Prostate gland (tissue), 2 donors: ENCODE measurements at regions not wholly inside any gene's neighbourhood (a gene's known extent, or its start where the extent isn't known, plus 50 kb on each side); places are given as distances from the start of the nearest gene placed in this dataset.

Source experiments
- DNase-seq: peaks from one replicate; pipeline ENCODE4 v3.0.0-alpha.2; 2019; ENCODE audit warnings: low spot score
- H3K27ac ChIP-seq, 2 donors: fragments of 200-600 bp; sonication (generic); 2 replicates each; pipeline ENCODE4 v1.5.1; 2017 to 2019
- H3K27me3 ChIP-seq: fragments of 200-600 bp; sonication (generic); replicated peaks from 2 replicates; pipeline ENCODE4 v1.5.1; 2019; ENCODE audit not compliant: insufficient read depth
- H3K36me3 ChIP-seq, 2 donors: fragments of 200-600 bp; sonication (generic); 1 replicate in 1 of 2; 2 replicates in 1 of 2; pipeline versions ENCODE4 v1.5.1 to v1.8.1; 2017 to 2019
- H3K4me1 ChIP-seq: fragments of 200-600 bp; sonication (generic); replicated peaks from 2 replicates; pipeline ENCODE4 v1.5.1; 2019
- H3K4me3 ChIP-seq, 2 donors: fragments of 200-600 bp; sonication (generic); 2 replicates each; pipeline ENCODE4 v1.5.1; 2017 to 2019
- H3K9me3 ChIP-seq: fragments of 200-600 bp; sonication (generic); 2 replicates; pipeline ENCODE4 v1.5.1; 2017
- CTCF ChIP-seq, 4 experiments: fragments of 200-600 bp in 2 of 4; fragments of 450-650 bp in 2 of 4; sonication (generic) in 2 of 4; IDR thresholded peaks; 1 replicate in 3 of 4; 2 replicates in 1 of 4; pipeline ENCODE4 v1.5.1; 2016 to 2019; ENCODE audit warnings: antibody characterized with exemption in 4 of 4, mild to moderate bottlenecking in 2 of 4, moderate library complexity in 2 of 4
- POLR2A ChIP-seq: fragments of 450-650 bp; IDR thresholded peaks from one replicate; pipeline ENCODE4 v1.6.1; 2016; ENCODE audit warnings: antibody characterized with exemption, mild to moderate bottlenecking
- POLR2AphosphoS5 ChIP-seq: sonication (generic); formaldehyde crosslinking; IDR thresholded peaks from one replicate; pipeline ENCODE4 v1.6.1; 2017; ENCODE audit warnings: antibody characterized with exemption
- WGBS: methylation state at CpG from one replicate; pipeline ENCODE4 v1.1.5; 2018; 5-methylcytosine and 5-hydroxymethylcytosine counted together
- intact Hi-C: fragments of 100-400 bp; cut with DNase I; formaldehyde crosslinking; loops from one replicate; pipeline ENCODE4 v1.14.2; 2022

GRCh38 chrX:94758130-94758529, 1084.1 kb downstream of the FAM133A start:
- intact Hi-C loops: no loop called here
- WGBS: 58% methylated on average over 1 of the region's 1 CpG
- H3K27me3 ChIP-seq: no peaks in the 10 kb centered on the region
- no peaks in the 10 kb centered on the region for H3K36me3 ChIP-seq
- no peaks in the 10 kb centered on the region for H3K9me3 ChIP-seq
- H3K27ac ChIP-seq: no peak overlapping the region
- no peaks in the 10 kb centered on the region for H3K4me1 ChIP-seq
- DNase-seq: no peak
- no peak overlapping the region for H3K4me3 ChIP-seq
- TF ChIP-seq POLR2A: no peak
- TF ChIP-seq POLR2AphosphoS5: no peak
- TF ChIP-seq CTCF (IDR thresholded peaks at IDR 0.05): no peak

GRCh38 chrX:94775640-94776039, 1101.6 kb downstream of the FAM133A start:
- no peak overlapping the region for H3K27ac ChIP-seq
- H3K9me3 ChIP-seq: no peaks in the 10 kb centered on the region
- no peaks in the 10 kb centered on the region for H3K4me1 ChIP-seq
- H3K27me3 ChIP-seq: no peaks in the 10 kb centered on the region
- H3K36me3 ChIP-seq: no peaks in the 10 kb centered on the region
- no peak overlapping the region for H3K4me3 ChIP-seq
- no peak for TF ChIP-seq POLR2AphosphoS5
- no peak for TF ChIP-seq CTCF (IDR thresholded peaks at IDR 0.05)
- no peak for TF ChIP-seq POLR2A
- WGBS: 98% methylated on average over 2 of the region's 2 CpGs
- intact Hi-C loops: no loop called here
- DNase-seq: no peak

GRCh38 chrX:94813541-94813940, 1139.5 kb downstream of the FAM133A start:
- Histone ChIP-seq H3K4me1 (no peaks in the 10 kb centered on the region), H3K9me3 (no peaks in the 10 kb centered on the region), H3K4me3 (no peak overlapping the region), H3K27me3 (no peaks in the 10 kb centered on the region), H3K36me3 (no peaks in the 10 kb centered on the region), H3K27ac (no peak overlapping the region)
- DNase-seq: no peak
- intact Hi-C loops: no loop called here
- no peak for TF ChIP-seq POLR2A
- no peak for TF ChIP-seq CTCF (IDR thresholded peaks at IDR 0.05)
- TF ChIP-seq POLR2AphosphoS5: no peak
- 100% methylated on average over 1 of the region's 1 CpG for WGBS

DNA sequence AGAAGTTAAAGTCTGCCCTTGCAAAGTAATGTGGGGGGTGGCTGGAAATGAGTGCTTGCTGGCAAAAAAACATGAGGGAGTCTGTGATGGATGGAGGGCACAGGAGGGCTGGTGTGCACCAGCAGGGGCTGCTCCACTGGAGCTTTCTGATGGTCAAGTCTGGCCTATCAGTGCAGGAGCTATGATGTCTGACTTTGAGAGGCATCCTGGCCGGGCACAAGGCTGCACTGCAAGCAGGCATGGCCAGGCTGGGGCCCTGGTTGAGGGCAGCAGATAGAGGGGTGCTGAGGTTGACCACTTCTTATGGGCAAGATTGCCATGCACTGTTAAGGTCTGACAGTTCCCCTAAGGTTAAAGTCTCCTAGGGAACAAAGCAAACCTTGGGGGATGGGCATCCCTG, 1140.2 kb downstream of the FAM133A start:
- DNase-seq: no peak
- no peak for TF ChIP-seq POLR2A
- no peak for TF ChIP-seq CTCF (IDR thresholded peaks at IDR 0.05)
- no peak for TF ChIP-seq POLR2AphosphoS5
- no peaks in the 10 kb centered on the region for H3K27me3 ChIP-seq
- H3K36me3 ChIP-seq: no peaks in the 10 kb centered on the region
- H3K9me3 ChIP-seq: no peaks in the 10 kb centered on the region
- no peaks in the 10 kb centered on the region for H3K4me1 ChIP-seq
- WGBS: 67% methylated on average over 1 of the region's 1 CpG
- intact Hi-C loops: no loop called here
- no peak overlapping the region for H3K27ac ChIP-seq
- no peak overlapping the region for H3K4me3 ChIP-seq

DNA sequence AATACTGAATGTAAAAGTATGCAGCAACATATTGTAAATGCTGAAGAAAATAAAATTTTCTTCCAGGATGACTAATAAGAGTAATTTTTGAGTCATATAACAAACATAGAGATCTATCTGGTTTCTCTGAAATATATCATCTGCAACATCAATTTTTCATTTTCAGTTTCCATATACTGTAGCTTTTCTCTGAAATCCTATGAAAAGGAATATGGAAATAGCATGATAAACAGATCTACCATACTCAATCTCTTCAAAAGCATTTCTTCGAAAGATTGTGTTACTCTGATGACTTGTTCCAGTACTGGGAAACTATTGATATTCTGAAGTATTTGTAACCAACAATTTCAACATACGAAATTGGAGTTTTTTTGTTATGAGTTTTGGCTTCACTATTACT, 1156.7 kb downstream of the FAM133A start:
- Histone ChIP-seq H3K4me3 (no peak overlapping the region), H3K27ac (no peak overlapping the region), H3K4me1 (no peaks in the 10 kb centered on the region), H3K9me3 (no peaks in the 10 kb centered on the region), H3K36me3 (no peaks in the 10 kb centered on the region), H3K27me3 (no peaks in the 10 kb centered on the region)
- TF ChIP-seq POLR2A (no peak), POLR2AphosphoS5 (no peak), CTCF (IDR thresholded peaks at IDR 0.05) (no peak)
- 77% methylated on average over 2 of the region's 2 CpGs for WGBS
- no peak for DNase-seq
- intact Hi-C loops: no loop called here
